ENCODE measurements at regions not wholly inside any gene's neighbourhood (a gene's known extent, or its start where the extent isn't known, plus 50 kb on each side); places are given as distances from the start of the nearest gene placed in this dataset.

GRCh38 chr4:95625020-95625419, 76.2 kb upstream of the UNC5C start:
- Histone ChIP-seq H3K4me1 (replicated peaks in 1 of 4; ENCODE audit: control insufficient read depth in 3 of 4, insufficient read depth in 4 of 4, low read length in 3 of 4) (0 out of 7 replicates have a peak, but pooled peaks cover 0 to 3% (median 0%) of the 10 kb centered on the region in 4 experiments), H2BK12ac (ENCODE audit: low read depth, low read length) (no peak overlapping the region), H3K27ac (ENCODE audit: low read depth, low read length) (no peak overlapping the region), H2BK120ac (replicated peaks; ENCODE audit: low read depth, low read length) (no peak overlapping the region), H3K18ac (ENCODE audit: extremely low read depth, low read length) (no peak overlapping the region), H4K91ac (replicated peaks; ENCODE audit: insufficient read length, low read length) (no peak overlapping the region), H4K5ac (ENCODE audit: insufficient read length, low read depth, low read length) (no peak overlapping the region), H3K56ac (replicated peaks; ENCODE audit: insufficient read length, low read depth, low read length) (no peak overlapping the region), H3K4ac (replicated peaks; ENCODE audit: insufficient read length, low read depth, low read length) (no peak overlapping the region), H3K4me2 (ENCODE audit: insufficient read depth in 1 of 2, low read depth in 2 of 2, low read length in 2 of 2) (no peak overlapping the region), H3K79me2 (ENCODE audit: control insufficient read depth in 1 of 2, insufficient read depth in 2 of 2, low read length in 2 of 2) (no peaks in the 10 kb centered on the region), H2BK15ac (ENCODE audit: low read length) (no peak overlapping the region), H3K4me3 (ENCODE audit: extremely low read depth in 1 of 4, insufficient read depth in 2 of 4, low read depth in 3 of 4, low read length in 4 of 4) (no peak overlapping the region), H2AK5ac (ENCODE audit: low read depth, low read length) (no peak overlapping the region), H4K8ac (ENCODE audit: extremely low read depth, insufficient read depth, low read length) (no peak overlapping the region), H3K79me1 (ENCODE audit: low read depth, low read length) (no peaks in the 10 kb centered on the region), H3K9ac (replicated peaks in 1 of 4; ENCODE audit: extremely low read depth in 1 of 4, low read depth in 3 of 4, low read length in 3 of 4) (no peak overlapping the region), H2BK5ac (ENCODE audit: low read depth, low read length) (no peak overlapping the region), H3K9me3 (ENCODE audit: insufficient read depth in 2 of 2, low read depth in 1 of 2, low read length in 1 of 2) (no peaks in the 10 kb centered on the region), H3K36me3 (ENCODE audit: control insufficient read depth in 2 of 4, insufficient read depth in 4 of 4, low read length in 3 of 4) (no peaks in the 10 kb centered on the region), H3K23me2 (ENCODE audit: low read depth, low read length) (no peaks in the 10 kb centered on the region), H3K14ac (ENCODE audit: insufficient read length) (no peak overlapping the region), H2BK20ac (ENCODE audit: low read length) (no peak overlapping the region), H4K20me1 (replicated peaks in 1 of 2; ENCODE audit: control insufficient read depth in 1 of 2, insufficient read depth in 2 of 2, low read length in 2 of 2) (no peaks in the 10 kb centered on the region), H3K23ac (ENCODE audit: insufficient read length) (no peak overlapping the region), H2AFZ (ENCODE audit: low read length) (no peak overlapping the region), H3K27me3 (replicated peaks in 1 of 4; ENCODE audit: control insufficient read depth in 3 of 4, extremely low read depth in 1 of 4, insufficient read depth in 3 of 4, low read length in 3 of 4) (no peaks in the 10 kb centered on the region; a peak in 1 of 7 replicates)
- no peak for DNase-seq (ENCODE audit: low read depth in 1 of 2, low spot score in 2 of 2)
- POLR2A ChIA-PET (ENCODE audit: partially characterized antibody), result no interaction called here
- CTCF ChIA-PET (ENCODE audit: partially characterized antibody), result interaction anchor here (0.6 kb wide), 2 partner anchors 60 to 79 kb away, joined by 4 to 5 read pairs; no protein-coding TSS in a partner anchor
- no peak for FAIRE-seq
- TF ChIP-seq CTBP2 (IDR thresholded peaks at IDR 0.05; ENCODE audit: borderline replicate concordance, insufficient read depth, insufficient read length, low read length) (no peak), RAD21 (IDR thresholded peaks at IDR 0.05 in 1 of 2, conservative IDR thresholded peaks at IDR 0.05 in 1 of 2; ENCODE audit: low read depth in 2 of 2, low read length in 2 of 2) (no peak), YY1 (IDR thresholded peaks at IDR 0.05; ENCODE audit: low read depth, low read length) (no peak), GTF2F1 (IDR thresholded peaks at IDR 0.05; ENCODE audit: borderline replicate concordance, low read depth, low read length) (no peak), HDAC2 (IDR thresholded peaks at IDR 0.05; ENCODE audit: borderline replicate concordance in 1 of 2, low read depth in 2 of 2, low read length in 2 of 2) (no peak), POLR2A (IDR thresholded peaks at IDR 0.05; ENCODE audit: control extremely low read depth in 1 of 2, low read depth in 2 of 2, low read length in 2 of 2) (no peak), SUZ12 (IDR thresholded peaks at IDR 0.05; ENCODE audit: low read length) (no peak), SIRT6 (IDR thresholded peaks at IDR 0.05; ENCODE audit: low read length) (no peak), TEAD4 (IDR thresholded peaks at IDR 0.05; ENCODE audit: low read depth, low read length) (no peak), BACH1 (IDR thresholded peaks at IDR 0.05; ENCODE audit: low read length) (no peak)
